ENCODE measurements at regions not wholly inside any gene's neighbourhood (a gene's known extent, or its start where the extent isn't known, plus 50 kb on each side); places are given as distances from the start of the nearest gene placed in this dataset.
"Not testable (repeated sequence)": the region's sequence is repeated elsewhere in the genome, so short reads cannot be mapped to it uniquely, and the experiment has no call there.

DNA sequence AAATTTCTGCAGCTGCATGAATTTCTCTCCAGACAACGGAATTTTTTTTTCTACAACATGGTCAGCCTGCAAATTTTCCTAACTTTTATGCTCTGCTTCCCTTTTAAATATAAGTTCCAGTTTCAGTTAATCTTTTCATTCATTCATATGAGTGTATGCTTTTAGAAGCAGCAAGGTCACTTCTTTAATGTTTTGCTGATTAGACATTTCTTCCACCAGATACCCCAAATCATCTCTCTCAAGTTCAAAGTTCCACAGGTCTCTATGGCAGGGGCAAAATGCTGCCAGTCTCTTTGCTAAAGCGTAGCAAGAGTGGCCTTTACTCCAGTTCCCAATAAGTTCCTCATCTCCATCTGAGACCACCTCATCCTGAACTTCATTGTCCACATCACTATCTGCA is 205.6 kb upstream of the GRM7 start:
- DNase-seq: no peak

GRCh38 chr3:6657591-6657990 is 203.3 kb upstream of the GRM7 start:
- no peak for DNase-seq

- no peak for DNase-seq
Observed at GRCh38 chr3:6667354-6667753, 193.6 kb upstream of the GRM7 start.

DNA sequence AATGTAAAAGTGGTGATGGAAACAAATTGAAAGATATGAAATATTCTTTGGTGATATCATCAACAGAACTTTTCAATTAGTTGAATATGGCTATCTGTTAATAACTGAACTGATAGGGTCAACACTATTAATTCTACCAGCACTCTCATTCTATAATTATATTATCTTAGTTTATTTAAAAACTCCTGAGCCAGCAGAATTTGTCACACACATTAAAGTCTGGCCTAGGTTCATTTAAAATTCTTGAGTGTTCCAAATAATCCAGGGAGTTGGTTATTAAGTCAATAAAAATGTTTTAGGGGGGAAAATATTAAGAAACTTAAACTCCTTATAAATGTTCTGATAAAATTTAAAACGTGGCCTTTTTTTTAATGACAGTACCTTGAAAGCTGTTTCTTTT is 189.6 kb upstream of the GRM7 start:
- DNase-seq: no peak

DNA sequence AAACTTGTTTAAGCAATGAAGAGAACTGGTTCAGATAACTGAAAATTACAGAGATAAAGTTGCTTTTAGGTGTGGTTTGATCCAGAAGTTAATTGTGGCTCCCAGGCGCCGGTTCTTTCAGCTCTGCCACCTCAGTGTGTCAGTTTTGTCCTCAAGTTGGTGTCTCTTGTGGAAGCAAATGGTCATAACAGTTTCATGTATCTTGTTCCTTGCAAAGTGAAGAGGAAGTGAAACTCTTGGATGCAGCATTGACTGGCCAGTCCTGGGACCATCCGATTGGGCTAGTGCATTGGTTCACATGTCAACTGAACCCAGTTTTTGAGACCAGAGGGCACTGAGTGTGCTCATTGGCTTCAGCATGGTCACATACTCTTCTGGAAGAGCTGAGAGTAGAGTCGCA is 181.4 kb upstream of the GRM7 start:
- no peak for DNase-seq

DNA sequence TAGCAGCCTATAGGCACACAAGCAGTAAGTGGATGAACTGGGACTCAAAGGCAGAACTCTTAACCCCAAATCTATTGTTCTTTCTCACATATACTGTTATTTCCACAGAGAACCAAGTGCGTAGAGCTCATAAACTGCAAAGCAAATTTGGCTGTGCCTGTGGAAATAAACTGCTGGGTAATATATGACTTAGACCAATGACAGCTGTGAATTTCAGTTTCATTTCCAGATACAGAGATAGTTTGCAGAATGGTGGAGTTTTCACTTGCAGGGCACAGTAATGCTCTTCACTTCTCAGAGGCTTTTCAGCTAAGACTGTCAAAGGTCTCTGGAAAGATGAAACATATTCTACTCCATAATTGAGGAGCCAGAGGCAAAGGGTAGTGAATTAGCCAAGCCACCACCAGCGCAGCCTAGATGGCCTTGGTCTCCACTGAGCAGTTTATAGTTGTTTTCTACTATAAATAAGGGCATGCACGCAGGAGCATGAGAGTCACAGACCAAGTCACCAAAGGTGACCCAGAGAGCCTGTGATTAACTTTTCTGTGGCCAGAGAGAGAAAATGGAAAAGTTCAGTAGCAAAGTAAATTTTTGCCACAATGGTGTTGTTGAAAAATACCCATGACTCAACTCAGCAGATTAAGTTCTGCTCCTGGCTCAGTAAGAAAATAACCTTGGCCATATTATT is 180.7 kb upstream of the GRM7 start:
- no peak for DNase-seq

- no peak for DNase-seq
Observed at GRCh38 chr3:6697285-6697684, 163.6 kb upstream of the GRM7 start.

- no peak for DNase-seq
Observed at GRCh38 chr3:6697722-6698121, 163.2 kb upstream of the GRM7 start.

GRCh38 chr3:6704817-6705216 is 156.1 kb upstream of the GRM7 start:
- DNase-seq: not testable (repeated sequence)

- no peak for DNase-seq
Observed at GRCh38 chr3:6706777-6707176, 154.1 kb upstream of the GRM7 start.

DNA sequence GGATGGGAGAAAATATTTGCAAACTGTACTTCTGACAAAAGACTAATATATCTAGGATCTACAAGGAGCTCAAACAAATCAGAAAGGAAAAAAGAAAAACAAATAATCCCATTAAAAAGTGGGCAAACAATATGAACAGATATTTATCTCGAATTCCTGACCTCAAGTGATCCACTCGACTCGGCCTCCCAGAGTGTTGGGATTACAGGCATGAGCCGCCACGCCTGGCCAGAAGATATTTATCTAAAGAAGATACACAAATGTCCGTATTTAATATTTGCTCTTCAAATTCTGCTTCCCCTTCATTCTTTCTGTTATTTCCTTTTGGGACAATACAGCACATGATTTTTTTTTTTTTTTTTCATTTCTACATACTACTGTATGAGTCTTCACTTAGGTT is 151.7 kb upstream of the GRM7 start:
- no peak for DNase-seq

DNA sequence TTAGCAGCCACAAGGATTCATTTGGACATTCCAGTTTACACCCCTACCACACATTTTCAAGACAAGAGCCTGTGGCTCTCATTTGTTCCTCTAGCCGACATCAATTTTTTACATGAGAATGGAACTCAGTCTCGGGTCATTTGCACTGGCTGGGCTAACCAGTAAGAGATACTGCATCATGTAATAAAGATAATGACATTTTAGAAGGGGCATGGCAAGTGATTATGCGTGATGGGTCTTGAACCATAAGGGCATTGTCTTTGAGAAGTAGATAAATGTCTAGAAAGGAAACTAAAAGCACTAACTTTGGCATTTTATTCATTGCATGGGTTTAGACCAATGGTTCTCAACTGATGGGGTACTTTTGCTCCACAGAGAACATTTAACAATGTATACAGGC is 146.0 kb upstream of the GRM7 start:
- DNase-seq: no peak

DNA sequence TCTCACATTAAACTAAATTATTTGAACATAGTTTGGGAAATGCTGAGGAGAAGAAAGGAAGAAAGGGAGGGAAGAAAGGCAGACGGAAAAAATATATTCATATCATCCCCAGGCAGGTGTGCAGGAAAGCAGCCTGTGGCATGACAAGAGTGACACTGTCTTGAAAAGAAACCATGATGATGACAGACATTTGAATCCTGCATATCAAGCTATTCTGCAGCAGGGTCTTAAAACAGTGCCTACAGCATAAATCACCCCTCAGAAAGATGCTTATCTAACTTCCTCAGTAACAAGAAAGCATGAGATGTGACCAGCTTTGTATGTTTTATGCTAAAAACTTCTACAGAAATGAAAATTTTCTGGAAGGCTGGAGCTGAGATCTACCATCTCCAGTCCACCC is 144.5 kb upstream of the GRM7 start:
- DNase-seq: no peak

- no peak for DNase-seq
Observed at GRCh38 chr3:6717026-6717943, 143.6 kb upstream of the GRM7 start.

- DNase-seq: no peak
Observed at GRCh38 chr3:6719999-6720398, 140.9 kb upstream of the GRM7 start.

GRCh38 chr3:6721491-6721890 is 139.4 kb upstream of the GRM7 start:
- no peak for DNase-seq

GRCh38 chr3:6723205-6723604 is 137.7 kb upstream of the GRM7 start:
- no peak for DNase-seq

DNA sequence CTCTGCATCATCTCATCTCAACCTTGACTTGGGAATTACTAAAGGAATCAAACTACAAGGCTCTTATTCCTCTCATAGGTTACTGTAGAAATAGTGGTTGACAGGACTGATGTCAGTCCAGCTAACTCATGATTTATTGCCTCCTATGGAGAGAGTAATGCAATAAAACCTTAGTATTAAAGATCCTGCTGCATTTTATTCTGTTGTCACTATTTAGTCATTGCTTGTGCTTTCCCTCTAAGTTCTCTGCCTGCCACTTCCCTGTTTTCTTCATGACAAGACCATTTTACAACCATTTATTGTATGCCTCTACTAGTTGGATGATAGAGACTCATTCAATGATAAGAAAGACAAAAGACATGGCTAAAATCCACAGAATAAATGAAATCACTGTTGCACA is 134.1 kb upstream of the GRM7 start:
- DNase-seq: no peak

GRCh38 chr3:6732807-6733206 is 128.1 kb upstream of the GRM7 start:
- no peak for DNase-seq

DNA sequence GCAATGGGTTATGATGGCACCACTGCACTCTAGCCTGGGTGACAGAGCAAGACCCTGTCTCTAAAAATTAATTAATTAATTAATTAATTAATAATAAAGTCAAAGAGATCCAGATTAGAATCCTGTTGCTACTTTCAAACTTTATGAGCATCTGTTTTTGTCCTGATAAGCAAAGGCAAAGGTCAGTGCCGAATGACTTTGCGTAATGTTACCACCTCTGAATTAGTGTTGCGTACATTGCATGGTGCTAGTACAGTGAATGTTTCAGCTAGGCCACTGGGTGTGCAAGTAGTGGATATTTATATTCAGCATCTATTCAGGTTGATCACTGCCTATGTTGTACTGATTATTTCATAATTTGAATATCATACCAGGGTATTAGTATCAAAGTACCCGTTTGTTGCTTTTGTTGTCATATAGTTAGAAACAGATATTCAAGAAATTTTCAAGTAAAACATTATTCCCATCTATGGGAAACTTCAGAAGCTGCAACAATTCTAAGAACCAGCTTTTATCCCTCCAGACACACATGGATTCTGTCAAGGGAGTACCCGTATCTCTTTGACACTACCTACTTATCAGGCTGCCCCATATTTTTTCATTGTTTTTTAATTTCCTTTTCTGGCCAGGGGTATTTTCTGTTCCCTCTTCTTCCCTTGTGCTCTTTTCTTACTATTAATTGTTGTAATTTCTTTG is 127.1 kb upstream of the GRM7 start:
- DNase-seq: no peak

DNA sequence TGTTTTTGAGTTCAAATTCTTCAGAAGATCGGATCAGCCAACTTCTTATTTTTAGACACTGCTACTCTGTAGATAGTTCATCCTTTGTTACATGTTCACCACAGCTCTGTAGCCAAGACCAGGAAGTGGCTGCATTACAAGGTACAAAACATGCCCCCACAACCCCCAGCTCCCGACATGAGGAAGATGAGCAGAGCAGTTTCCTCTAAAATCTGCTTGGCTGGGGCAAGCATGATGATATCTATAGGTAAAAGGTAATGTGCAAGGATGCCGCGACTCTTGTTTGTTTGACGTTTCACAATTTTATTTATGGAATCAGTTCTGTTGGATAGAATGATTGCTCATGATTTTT is 126.5 kb upstream of the GRM7 start:
- DNase-seq: no peak

DNA sequence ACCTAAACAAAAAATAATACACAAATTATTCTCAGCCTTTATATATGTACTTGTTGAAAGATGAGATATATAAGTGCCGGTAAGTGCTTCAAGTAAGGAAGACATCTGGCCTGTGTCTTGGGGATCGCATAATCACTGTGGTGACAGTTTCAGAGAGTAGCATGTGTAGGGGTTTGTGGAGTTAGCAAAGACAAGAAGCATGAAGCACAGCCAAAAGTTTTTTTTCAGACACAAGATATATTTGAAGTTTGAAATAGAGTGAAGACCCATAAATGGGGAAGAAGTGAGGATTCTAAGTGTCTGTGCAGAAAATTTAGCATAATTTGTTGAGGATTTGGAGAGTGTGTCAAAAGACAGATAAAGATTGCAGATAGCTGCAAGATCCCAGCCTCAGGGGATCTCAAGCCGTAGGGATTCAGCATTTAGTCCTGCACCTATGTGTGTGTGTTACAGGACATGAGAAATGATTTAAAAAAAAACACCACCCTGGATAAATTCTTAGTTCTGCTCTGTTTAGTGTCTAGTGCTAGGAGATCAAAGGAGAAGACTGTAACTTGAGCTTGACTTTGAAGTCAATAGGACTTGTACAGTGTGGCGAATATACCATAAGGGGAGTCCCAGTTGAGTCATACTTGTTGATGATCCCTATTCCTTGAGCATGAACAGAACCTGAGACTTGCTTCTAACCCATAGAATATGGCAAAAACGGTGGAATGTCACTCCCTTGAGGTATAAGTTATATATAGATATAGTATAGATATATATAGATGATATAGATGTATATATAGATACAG is 123.9 kb upstream of the GRM7 start:
- DNase-seq: no peak

- no peak for DNase-seq
Observed at GRCh38 chr3:6737630-6738029, 123.3 kb upstream of the GRM7 start.
